Hepatocyte (in vitro differentiated cells): ENCODE measurements at regions not wholly inside any gene's neighbourhood (a gene's known extent, or its start where the extent isn't known, plus 50 kb on each side); places are given as distances from the start of the nearest gene placed in this dataset.

Experiments used
- DNase-seq: peaks from one replicate; pipeline ENCODE4 v3.0.0-alpha.2; 2016; ENCODE audit warnings: low spot score
- H2AFZ ChIP-seq: fragments of 200-600 bp; sonication (generic); 2 replicates; pipeline ENCODE4 v1.6.0; 2016; ENCODE audit warnings: antibody characterized with exemption, mild to moderate bottlenecking
- H3K27ac ChIP-seq: fragments of 200-600 bp; sonication (generic); 2 replicates; pipeline ENCODE4 v1.5.1; 2016; ENCODE audit warnings: mild to moderate bottlenecking
- H3K27me3 ChIP-seq: fragments of 200-600 bp; sonication (generic); 2 replicates; pipeline ENCODE4 v1.6.1; 2016
- H3K36me3 ChIP-seq: fragments of 200-600 bp; sonication (generic); replicated peaks from 2 replicates; pipeline ENCODE4 v1.5.1; 2016; ENCODE audit warnings: low read depth; ENCODE audit not compliant: insufficient read depth
- H3K4me1 ChIP-seq: fragments of 200-600 bp; sonication (generic); 2 replicates; pipeline ENCODE4 v1.5.1; 2016; ENCODE audit warnings: mild to moderate bottlenecking, moderate library complexity; ENCODE audit not compliant: insufficient read depth
- H3K4me2 ChIP-seq: fragments of 200-600 bp; sonication (generic); 2 replicates; pipeline ENCODE4 v1.6.0; 2016
- H3K4me3 ChIP-seq: fragments of 200-600 bp; sonication (generic); 2 replicates; pipeline ENCODE4 v1.5.1; 2016; ENCODE audit warnings: mild to moderate bottlenecking
- H3K79me2 ChIP-seq: fragments of 200-600 bp; sonication (generic); 2 replicates; pipeline ENCODE4 v1.6.0; 2017; ENCODE audit warnings: mild to moderate bottlenecking
- H3K9me2 ChIP-seq: fragments of 200-600 bp; sonication (generic); replicated peaks from 2 replicates; pipeline ENCODE4 v1.6.0; 2017; ENCODE audit warnings: mild to moderate bottlenecking; ENCODE audit not compliant: insufficient read depth
- H3K9me3 ChIP-seq: fragments of 200-600 bp; sonication (generic); 2 replicates; pipeline ENCODE4 v1.5.1; 2016; ENCODE audit warnings: low read depth, mild to moderate bottlenecking
- H4K20me1 ChIP-seq: fragments of 200-600 bp; sonication (generic); 2 replicates; pipeline ENCODE4 v1.6.0; 2016; ENCODE audit warnings: mild to moderate bottlenecking; ENCODE audit not compliant: insufficient read depth, poor library complexity, severe bottlenecking
- CTCF ChIP-seq: fragments of 200-600 bp; sonication (generic); IDR thresholded peaks from 2 replicates; pipeline ENCODE4 v1.5.1; 2016; ENCODE audit warnings: antibody characterized with exemption, mild to moderate bottlenecking; ENCODE audit not compliant: poor library complexity
- EZH2 ChIP-seq: fragments of 200-600 bp; sonication (generic); IDR thresholded peaks from 2 replicates; pipeline ENCODE4 v1.6.1; 2016; ENCODE audit warnings: antibody characterized with exemption, mild to moderate bottlenecking, borderline replicate concordance
- EZH2phosphoT487 ChIP-seq: fragments of 200-600 bp; sonication (generic); IDR thresholded peaks from one replicate; pipeline ENCODE4 v1.6.1; 2018; ENCODE audit warnings: antibody characterized with exemption, mild to moderate bottlenecking, low read depth, moderate library complexity; ENCODE audit not compliant: unreplicated experiment, severe bottlenecking
- WGBS: methylation state at CpG from one replicate; pipeline ENCODE4 v1.1.6; 2016; ENCODE audit warnings: low lambda C conversion rate; ENCODE audit errors: missing lambda C conversion rate; 5-methylcytosine and 5-hydroxymethylcytosine counted together

- TF ChIP-seq EZH2 = no peak
- no peak for TF ChIP-seq EZH2phosphoT487
- TF ChIP-seq CTCF = no peak
- WGBS = 67% methylated on average over 1 of the region's 1 CpG
- H3K4me3 ChIP-seq = no peak overlapping the region
- no peaks in the 10 kb centered on the region for H4K20me1 ChIP-seq
- no peaks in the 10 kb centered on the region for H3K9me2 ChIP-seq
- H3K36me3 ChIP-seq = no peaks in the 10 kb centered on the region
- no peaks in the 10 kb centered on the region for H3K27me3 ChIP-seq
- no peak overlapping the region for H2AFZ ChIP-seq
- H3K4me1 ChIP-seq = peaks cover 3% of the 10 kb centered on the region
- H3K27ac ChIP-seq = no peak overlapping the region
- DNase-seq = peak; percentile 21
- no peaks in the 10 kb centered on the region for H3K79me2 ChIP-seq
- no peak overlapping the region for H3K4me2 ChIP-seq
- H3K9me3 ChIP-seq = no peaks in the 10 kb centered on the region
These were observed 84.0 kb upstream of the NPY start for GRCh38 chr7:24199978-24200377.

GRCh38 chr7:24200407-24200966, 83.5 kb upstream of the NPY start:
- WGBS = 85% methylated on average over 9 of the region's 9 CpGs
- Histone ChIP-seq H3K9me2 (no peaks in the 10 kb centered on the region), H2AFZ (no peak overlapping the region), H3K27me3 (no peaks in the 10 kb centered on the region), H3K9me3 (no peaks in the 10 kb centered on the region), H4K20me1 (no peaks in the 10 kb centered on the region), H3K27ac (no peak overlapping the region), H3K4me2 (no peak overlapping the region), H3K79me2 (no peaks in the 10 kb centered on the region), H3K4me1 (peaks cover 3% of the 10 kb centered on the region), H3K36me3 (no peaks in the 10 kb centered on the region), H3K4me3 (no peak overlapping the region)
- no peak for DNase-seq
- no peak for TF ChIP-seq EZH2
- TF ChIP-seq EZH2phosphoT487 = no peak
- no peak for TF ChIP-seq CTCF

- H3K79me2 ChIP-seq = no peaks in the 10 kb centered on the region
- H4K20me1 ChIP-seq = no peaks in the 10 kb centered on the region
- H3K9me2 ChIP-seq = no peaks in the 10 kb centered on the region
- no peak overlapping the region for H3K4me2 ChIP-seq
- H3K36me3 ChIP-seq = no peaks in the 10 kb centered on the region
- no peak overlapping the region for H2AFZ ChIP-seq
- no peak overlapping the region for H3K4me3 ChIP-seq
- TF ChIP-seq CTCF (no peak), EZH2 (no peak), EZH2phosphoT487 (no peak)
- no peaks in the 10 kb centered on the region for H3K27me3 ChIP-seq
- DNase-seq = no peak
- 41% methylated on average over 4 of the region's 4 CpGs for WGBS
- peaks cover 3% of the 10 kb centered on the region for H3K4me1 ChIP-seq
- H3K27ac ChIP-seq = no peak overlapping the region
- no peaks in the 10 kb centered on the region for H3K9me3 ChIP-seq
These were observed 82.8 kb upstream of the NPY start for GRCh38 chr7:24201226-24201625.

GRCh38 chr7:24212073-24212472, 71.9 kb upstream of the NPY start:
- H3K79me2 ChIP-seq = no peaks in the 10 kb centered on the region
- no peak for TF ChIP-seq EZH2
- TF ChIP-seq EZH2phosphoT487 = no peak
- no peak for TF ChIP-seq CTCF
- no peaks in the 10 kb centered on the region for H3K27me3 ChIP-seq
- H3K4me2 ChIP-seq = no peak overlapping the region
- H2AFZ ChIP-seq = no peak overlapping the region
- no peaks in the 10 kb centered on the region for H4K20me1 ChIP-seq
- DNase-seq = no peak
- H3K9me3 ChIP-seq = no peaks in the 10 kb centered on the region
- WGBS = 89% methylated on average over 2 of the region's 2 CpGs
- no peaks in the 10 kb centered on the region for H3K36me3 ChIP-seq
- no peaks in the 10 kb centered on the region for H3K4me1 ChIP-seq
- no peaks in the 10 kb centered on the region for H3K9me2 ChIP-seq
- H3K4me3 ChIP-seq = no peak overlapping the region
- no peak overlapping the region for H3K27ac ChIP-seq
